ENCODE measurements at regions not wholly inside any gene's neighbourhood (a gene's known extent, or its start where the extent isn't known, plus 50 kb on each side); places are given as distances from the start of the nearest gene placed in this dataset.

DNA sequence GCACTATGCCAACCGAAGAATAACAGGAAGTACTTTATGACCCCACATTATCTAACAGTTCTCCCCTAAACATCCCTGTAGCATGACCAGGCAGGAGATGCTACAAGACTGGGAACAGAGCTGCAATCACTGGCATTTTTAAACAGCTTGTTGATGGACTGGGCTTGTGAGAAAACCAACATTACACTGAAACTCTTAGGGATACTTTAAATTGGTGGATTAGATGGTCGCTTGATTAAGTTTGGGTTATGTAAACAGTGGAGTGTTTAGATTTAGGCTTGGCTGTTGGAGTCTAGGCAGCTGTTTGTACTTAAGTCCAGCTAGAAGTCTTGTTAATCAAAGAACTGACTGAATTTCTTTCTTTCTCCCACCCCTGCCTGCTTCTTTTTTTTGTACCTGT, 234.1 kb upstream of the BMP2 start:
- DNase-seq, result no peak

DNA sequence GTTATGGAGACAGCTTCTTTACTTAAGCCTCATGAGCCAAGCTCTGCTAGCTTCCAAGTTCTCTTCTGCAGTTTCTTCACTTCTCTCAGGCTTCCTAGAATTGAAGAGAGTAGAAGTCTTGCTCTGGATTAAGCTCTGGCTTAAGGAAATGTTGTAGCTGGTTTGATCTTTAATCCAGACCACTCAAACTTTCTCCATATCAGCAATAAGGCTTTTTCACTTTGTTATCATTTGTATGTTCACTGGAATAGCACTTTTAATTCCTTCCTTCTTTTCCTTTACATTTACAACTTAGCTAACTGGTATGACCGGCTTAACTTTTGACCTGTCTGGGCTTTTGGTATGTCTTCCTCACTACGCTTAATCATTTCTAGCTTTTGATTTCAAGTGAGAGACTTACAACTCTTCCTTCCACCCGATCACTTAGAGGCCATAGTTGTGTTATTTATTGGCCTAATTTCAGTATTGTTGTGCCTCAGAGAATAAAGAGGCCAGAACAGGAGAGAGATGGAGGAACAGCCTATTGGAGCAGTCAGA, 236.6 kb upstream of the BMP2 start:
- DNase-seq, result no peak

- DNase-seq, result no peak
These were observed 237.2 kb upstream of the BMP2 start for GRCh38 chr20:6530254-6530653.

GRCh38 chr20:6525447-6526303, 241.8 kb upstream of the BMP2 start:
- DNase-seq, result no peak

- no peak for DNase-seq
These were observed 243.2 kb upstream of the BMP2 start for GRCh38 chr20:6524305-6524704.

- DNase-seq, result no peak
These were observed 247.9 kb upstream of the BMP2 start for GRCh38 chr20:6519556-6519955.

- DNase-seq, result no peak
These were observed 252.2 kb upstream of the BMP2 start for GRCh38 chr20:6515261-6515660.

DNA sequence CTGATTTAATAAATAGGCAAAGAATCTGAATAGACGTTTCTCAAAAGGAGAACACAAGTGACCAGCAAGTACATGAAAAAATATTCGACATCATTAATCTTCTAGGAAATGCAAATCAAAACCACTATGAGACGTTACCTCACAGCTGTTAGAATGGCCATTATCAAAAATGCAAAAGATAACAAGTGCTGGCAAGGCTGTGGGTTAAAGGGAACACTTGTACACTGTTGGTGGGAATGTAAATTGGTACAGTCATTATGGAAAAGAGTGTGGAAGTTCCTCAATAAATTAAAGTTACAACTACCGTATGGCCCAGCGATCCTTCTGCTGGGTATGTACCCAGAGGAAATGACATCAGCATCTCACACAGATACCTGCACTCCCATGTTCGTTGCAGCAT, 253.9 kb upstream of the BMP2 start:
- DNase-seq, result no peak

DNA sequence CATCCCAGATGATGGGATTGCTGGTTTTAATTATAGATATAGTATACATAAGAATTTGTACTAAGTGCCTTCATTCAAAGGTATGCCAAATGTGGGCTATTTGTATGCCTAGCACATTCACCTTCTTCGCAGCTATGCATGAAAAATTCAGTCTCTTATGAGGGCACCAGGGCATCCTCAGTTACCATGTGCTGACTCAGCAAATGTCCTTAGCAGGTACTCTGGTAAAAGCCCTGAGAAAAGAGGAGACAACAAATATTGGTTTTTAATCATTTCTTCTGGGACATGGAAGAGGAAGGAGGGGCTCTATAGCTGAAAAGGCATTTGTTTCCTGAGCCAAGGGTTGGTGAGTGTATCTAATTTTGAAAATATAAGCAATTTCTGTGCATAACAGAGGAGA, 258.1 kb upstream of the BMP2 start:
- DNase-seq, result no peak

- DNase-seq, result no peak
These were observed 260.6 kb upstream of the BMP2 start for GRCh38 chr20:6506906-6507305.

- DNase-seq, result no peak
These were observed 262.7 kb upstream of the BMP2 start for GRCh38 chr20:6504826-6505225.

DNA sequence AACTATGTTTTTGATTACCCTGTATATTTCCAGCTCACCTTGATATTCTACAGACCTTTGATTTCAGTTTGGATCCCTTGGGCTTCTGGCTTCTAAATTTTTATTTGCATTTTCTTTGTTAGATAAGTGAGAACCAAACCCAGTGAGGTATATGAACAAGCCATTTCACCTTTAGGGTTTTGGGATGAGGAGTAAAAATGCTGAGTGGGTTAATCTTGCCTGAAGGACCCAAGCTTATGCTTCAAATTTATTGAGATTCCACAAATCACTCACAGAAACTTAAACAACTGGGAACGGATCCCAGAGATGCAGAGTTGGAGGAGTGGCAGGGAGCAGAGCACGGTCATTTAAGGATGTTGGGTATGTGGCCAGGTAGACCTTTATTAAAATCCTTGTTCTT, 263.3 kb upstream of the BMP2 start:
- DNase-seq, result no peak

GRCh38 chr20:6502999-6503398, 264.5 kb upstream of the BMP2 start:
- no peak for DNase-seq

DNA sequence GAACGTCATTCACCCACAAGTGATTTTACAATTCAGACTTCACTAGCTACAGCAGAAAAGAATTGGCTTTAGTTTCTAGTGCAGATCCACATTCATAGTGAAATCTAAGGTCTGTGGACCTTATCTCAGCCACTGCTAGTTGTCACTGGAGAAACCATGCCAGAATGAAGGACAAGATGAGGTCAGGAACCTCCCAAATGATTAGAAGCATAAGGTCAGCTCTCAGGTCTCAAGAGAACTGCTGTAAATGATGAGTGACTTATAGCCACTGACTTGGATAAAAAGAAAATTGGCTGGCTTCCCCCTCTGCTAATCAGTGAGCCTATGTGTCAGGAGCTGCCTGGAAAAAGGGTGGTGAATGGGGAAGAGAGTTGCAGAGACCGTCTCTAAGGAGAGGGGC, 265.3 kb upstream of the BMP2 start:
- DNase-seq, result no peak

DNA sequence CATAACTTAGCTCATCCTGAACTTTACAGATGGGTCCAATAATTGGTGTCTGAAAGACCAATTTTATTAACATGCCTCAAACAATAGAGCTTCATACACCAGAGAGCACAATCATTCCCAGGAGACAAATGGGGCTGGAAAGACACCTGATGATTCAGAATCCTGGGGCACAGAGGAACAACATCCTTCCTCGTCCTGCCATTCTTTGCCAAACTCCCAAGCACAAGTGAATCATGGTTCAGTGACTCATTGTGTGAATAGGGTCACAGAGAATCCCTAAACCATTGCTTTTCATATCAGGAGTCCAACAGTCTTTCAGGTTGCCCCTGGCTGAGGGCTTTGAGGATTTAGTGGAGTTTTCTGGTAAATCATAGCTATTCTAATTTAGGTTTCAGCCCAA, 266.4 kb upstream of the BMP2 start:
- no peak for DNase-seq

DNA sequence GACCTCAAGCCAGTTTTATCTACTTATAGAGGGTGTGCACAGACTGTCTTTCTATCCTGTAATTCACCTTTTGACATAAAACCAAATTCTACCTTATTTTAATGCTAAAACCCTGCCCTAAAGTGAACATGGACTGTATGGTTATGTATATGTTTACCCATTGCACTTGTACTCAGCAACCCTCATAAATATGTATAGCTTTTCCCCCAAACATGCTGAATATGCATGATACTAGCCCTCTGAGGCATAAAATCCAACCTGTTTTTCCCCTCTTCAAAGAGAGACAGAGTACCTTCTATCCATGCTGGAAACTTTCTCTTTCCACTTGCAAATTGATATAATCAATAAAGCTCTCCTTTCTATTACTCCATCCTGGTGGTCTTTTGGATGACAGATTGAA, 267.9 kb upstream of the BMP2 start:
- no peak for DNase-seq

GRCh38 chr20:6496874-6497273, 270.6 kb upstream of the BMP2 start:
- DNase-seq, result no peak

DNA sequence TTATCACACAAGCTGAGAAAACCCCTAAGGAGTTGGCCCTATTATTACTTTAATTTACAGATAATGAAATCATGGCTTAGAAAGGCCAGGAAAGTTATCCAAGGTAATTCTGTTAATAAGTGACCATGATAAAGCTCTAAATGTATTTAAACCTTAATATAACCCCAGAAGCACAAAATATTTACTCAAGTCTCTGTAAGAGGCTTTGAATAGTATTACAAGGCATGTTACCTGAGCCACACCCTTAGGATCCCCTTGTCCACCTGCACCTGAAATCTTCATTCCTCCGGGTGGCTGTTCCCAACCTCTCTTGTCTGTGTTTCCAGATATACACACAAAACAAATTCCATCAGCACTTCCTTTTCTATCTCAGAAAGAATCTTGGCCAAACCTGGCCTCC, 271.6 kb upstream of the BMP2 start:
- DNase-seq, result no peak

GRCh38 chr20:6492271-6493055, 275.0 kb upstream of the BMP2 start:
- no peak for DNase-seq

- no peak for DNase-seq
These were observed 276.6 kb upstream of the BMP2 start for GRCh38 chr20:6490849-6491248.

GRCh38 chr20:6489361-6490171, 277.9 kb upstream of the BMP2 start:
- no peak for DNase-seq

DNA sequence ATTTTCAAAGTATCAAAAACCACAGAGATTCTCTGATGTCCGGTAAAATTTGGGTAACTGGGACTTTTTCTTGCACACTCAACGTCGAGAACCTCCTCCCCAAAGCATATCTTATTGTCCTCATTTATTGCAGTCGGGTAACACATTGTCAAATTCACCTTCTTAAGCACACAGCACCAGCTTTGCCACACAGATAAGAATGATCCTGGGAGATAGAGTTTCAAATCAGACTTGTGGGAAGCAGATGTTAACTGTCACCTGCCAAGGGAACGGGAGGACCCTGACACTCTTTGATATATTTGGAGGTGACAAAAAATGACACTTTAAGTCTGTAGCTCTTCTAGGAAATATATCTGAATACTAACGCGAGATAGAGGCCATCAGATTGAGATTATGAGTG, 282.1 kb upstream of the BMP2 start:
- no peak for DNase-seq

- DNase-seq, result no peak
These were observed 283.8 kb upstream of the BMP2 start for GRCh38 chr20:6483727-6484126.
